OCI-LY7 (cell line): ENCODE measurements at regions not wholly inside any gene's neighbourhood (a gene's known extent, or its start where the extent isn't known, plus 50 kb on each side); places are given as distances from the start of the nearest gene placed in this dataset.

ENCODE experiments used
- BruUV-seq: library from RNA; stranded (reverse); fragments of 400-500 nt; replicated peaks from 2 replicates; lab custom pipeline; 2021; lab: Mats Ljungman, UMichigan
- CTCF ChIA-PET: fragments of 300-600 bp; sonication (Branson Sonifier 250); formaldehyde crosslinking; loops from one replicate; lab custom pipeline; 2022; ENCODE audit warnings: antibody characterized with exemption; ENCODE audit not compliant: unreplicated experiment; lab: Charles Lee
- POLR2A ChIA-PET: fragments of 300-600 bp; sonication (Branson Sonifier 250); formaldehyde crosslinking; loops from one replicate; lab custom pipeline; 2022; ENCODE audit warnings: antibody characterized with exemption; lab: Charles Lee
- DNase-seq: peaks from one replicate; pipeline ENCODE4 v3.0.0-alpha.2; 2015; ENCODE audit warnings: low spot score
- H2AFZ ChIP-seq: fragments of 200-600 bp; sonication (generic), shearing (Covaris generic); 2 replicates; pipeline ENCODE4 v1.6.1; 2014; ENCODE audit warnings: mild to moderate bottlenecking, antibody characterized with exemption, low read length, moderate library complexity
- H3K27ac ChIP-seq: fragments of 200-600 bp; sonication (generic); 2 replicates; pipeline ENCODE4 v1.5.1; 2014; ENCODE audit warnings: mixed run types, low read depth, mild to moderate bottlenecking, moderate library complexity, low read length, inconsistent platforms; ENCODE audit not compliant: poor library complexity, severe bottlenecking
- H3K36me3 ChIP-seq: fragments of 200-600 bp; sonication (generic); 2 replicates; pipeline ENCODE4 v1.6.1; 2014; ENCODE audit warnings: mild to moderate bottlenecking, antibody characterized with exemption, low read length, moderate library complexity, mixed read lengths; ENCODE audit not compliant: insufficient read depth
- H3K4me1 ChIP-seq: fragments of 200-600 bp; sonication (generic); 2 replicates; pipeline ENCODE4 v1.5.1; 2014; ENCODE audit warnings: mild to moderate bottlenecking, low read length; ENCODE audit not compliant: insufficient read depth, poor library complexity, severe bottlenecking
- H3K4me2 ChIP-seq: fragments of 200-600 bp; sonication (generic); 2 replicates; pipeline ENCODE4 v1.6.1; 2014; ENCODE audit warnings: mild to moderate bottlenecking, low read length
- H3K4me3 ChIP-seq: fragments of 200-600 bp; sonication (generic); 2 replicates; pipeline ENCODE4 v1.5.1; 2014; ENCODE audit warnings: mild to moderate bottlenecking, low read depth, low read length; ENCODE audit not compliant: poor library complexity, severe bottlenecking
- H3K79me2 ChIP-seq: fragments of 200-600 bp; sonication (generic); 2 replicates; pipeline ENCODE4 v1.6.1; 2016; ENCODE audit warnings: low read depth, mild to moderate bottlenecking, low read length, moderate library complexity, mixed read lengths; ENCODE audit not compliant: insufficient read depth
- H3K9me2 ChIP-seq: fragments of 200-600 bp; sonication (generic); 2 replicates; pipeline ENCODE4 v1.6.1; 2016; ENCODE audit warnings: mild to moderate bottlenecking, low read length, mixed read lengths; ENCODE audit not compliant: insufficient read depth
- H3K9me3 ChIP-seq: fragments of 200-600 bp; sonication (generic); 2 replicates; pipeline ENCODE4 v1.6.1; 2014; ENCODE audit warnings: mild to moderate bottlenecking, mixed run types, low read length, mixed read lengths
- H4K20me1 ChIP-seq: fragments of 200-600 bp; sonication (generic); 2 replicates; pipeline ENCODE4 v1.6.1; 2014; ENCODE audit warnings: mild to moderate bottlenecking, antibody characterized with exemption, low read length, moderate library complexity, mixed read lengths; ENCODE audit not compliant: insufficient read depth
- EZH2phosphoT487 ChIP-seq: fragments of 200-600 bp; sonication (generic); IDR thresholded peaks from 2 replicates; pipeline ENCODE4 v1.6.1; 2018; ENCODE audit warnings: low read depth, borderline replicate concordance, mild to moderate bottlenecking, mixed run types, antibody characterized with exemption, low read length, moderate library complexity, mixed read lengths
- intact Hi-C: fragments of 100-400 bp; cut with micrococcal nuclease; formaldehyde crosslinking; loops from one replicate; pipeline ENCODE4 v1.10.0; 2022; ENCODE audit not compliant: unreplicated experiment
- TF ChIP-seq, protein P1 (sequence below): fragments of 200-600 bp; sonication (generic); conservative IDR thresholded peaks from 2 replicates; pipeline ENCODE4 v1.5.1; 2014; ENCODE audit warnings: mild to moderate bottlenecking, antibody characterized with exemption, low read length, moderate library complexity, mixed read lengths

DNA sequence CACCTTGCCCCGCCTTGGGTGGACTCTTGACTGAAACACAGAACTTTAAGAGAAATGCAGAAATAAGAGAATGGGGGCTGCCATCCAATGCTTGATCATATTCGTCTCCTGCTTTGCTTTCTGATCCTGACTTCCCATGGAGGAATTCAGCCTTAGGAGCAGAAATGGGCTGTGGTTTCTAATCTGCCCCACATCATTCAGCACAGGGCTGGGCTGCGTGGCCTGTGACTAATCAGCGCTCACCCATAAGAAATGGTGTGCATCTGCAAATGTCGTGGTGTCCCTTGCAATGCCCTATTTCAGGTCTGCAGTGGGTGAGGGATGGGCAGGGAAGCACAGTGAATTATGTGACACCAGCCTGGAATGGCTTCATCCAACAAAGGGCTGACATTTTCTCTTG lies 60.7 kb upstream of the URI1 start:
- no peak for DNase-seq
- TF ChIP-seq EZH2phosphoT487 = no peak
- TF ChIP-seq, protein P1, sequence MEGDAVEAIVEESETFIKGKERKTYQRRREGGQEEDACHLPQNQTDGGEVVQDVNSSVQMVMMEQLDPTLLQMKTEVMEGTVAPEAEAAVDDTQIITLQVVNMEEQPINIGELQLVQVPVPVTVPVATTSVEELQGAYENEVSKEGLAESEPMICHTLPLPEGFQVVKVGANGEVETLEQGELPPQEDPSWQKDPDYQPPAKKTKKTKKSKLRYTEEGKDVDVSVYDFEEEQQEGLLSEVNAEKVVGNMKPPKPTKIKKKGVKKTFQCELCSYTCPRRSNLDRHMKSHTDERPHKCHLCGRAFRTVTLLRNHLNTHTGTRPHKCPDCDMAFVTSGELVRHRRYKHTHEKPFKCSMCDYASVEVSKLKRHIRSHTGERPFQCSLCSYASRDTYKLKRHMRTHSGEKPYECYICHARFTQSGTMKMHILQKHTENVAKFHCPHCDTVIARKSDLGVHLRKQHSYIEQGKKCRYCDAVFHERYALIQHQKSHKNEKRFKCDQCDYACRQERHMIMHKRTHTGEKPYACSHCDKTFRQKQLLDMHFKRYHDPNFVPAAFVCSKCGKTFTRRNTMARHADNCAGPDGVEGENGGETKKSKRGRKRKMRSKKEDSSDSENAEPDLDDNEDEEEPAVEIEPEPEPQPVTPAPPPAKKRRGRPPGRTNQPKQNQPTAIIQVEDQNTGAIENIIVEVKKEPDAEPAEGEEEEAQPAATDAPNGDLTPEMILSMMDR = no peak
- Histone ChIP-seq H3K79me2 (no peaks in the 10 kb centered on the region), H3K27ac (no peak overlapping the region), H3K36me3 (no peaks in the 10 kb centered on the region), H3K9me3 (no peaks in the 10 kb centered on the region), H2AFZ (no peak overlapping the region), H3K4me3 (no peak overlapping the region), H3K9me2 (no peaks in the 10 kb centered on the region), H4K20me1 (no peaks in the 10 kb centered on the region), H3K4me2 (no peak overlapping the region), H3K4me1 (no peaks in the 10 kb centered on the region)
- no TSS peak for BruUV-seq
- ChIA-PET POLR2A (interaction anchor here (0.5 kb wide), 1 partner anchor 389 kb away, joined by 3 read pairs; no protein-coding TSS in a partner anchor), CTCF (interaction anchor here (0.7 kb wide), 1 partner anchor 165 kb away, joined by 3 read pairs; no protein-coding TSS in a partner anchor)
- intact Hi-C loops = no loop called here

DNA sequence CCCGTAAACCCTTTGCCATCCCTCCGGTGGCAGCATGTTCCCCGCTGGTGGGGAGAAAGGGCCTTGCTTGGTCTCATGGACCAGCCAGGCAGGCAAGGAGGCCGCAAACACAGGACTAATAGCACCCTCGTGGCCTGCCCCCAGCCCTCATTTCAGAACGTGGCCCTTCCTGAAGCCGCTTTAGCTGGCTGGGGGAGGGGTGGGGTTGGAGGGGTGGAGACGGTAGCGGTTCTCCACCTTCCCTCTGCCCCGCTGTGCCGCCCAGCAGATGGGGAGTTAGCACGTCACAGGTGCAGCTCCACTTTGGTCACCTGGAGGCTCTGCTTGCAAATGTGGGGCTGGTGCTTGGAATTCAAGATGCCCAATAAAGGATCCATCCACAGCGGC lies 59.3 kb upstream of the URI1 start:
- Histone ChIP-seq H3K4me1 (no peaks in the 10 kb centered on the region), H3K9me3 (no peaks in the 10 kb centered on the region), H4K20me1 (no peaks in the 10 kb centered on the region), H3K27ac (no peak overlapping the region), H3K36me3 (no peaks in the 10 kb centered on the region), H2AFZ (no peak overlapping the region), H3K4me2 (no peak overlapping the region), H3K79me2 (no peaks in the 10 kb centered on the region), H3K4me3 (no peak overlapping the region), H3K9me2 (no peaks in the 10 kb centered on the region)
- ChIA-PET CTCF (no interaction called here), POLR2A (interaction anchor here (0.6 kb wide), 1 partner anchor 15 kb away, joined by 5 read pairs; no protein-coding TSS in a partner anchor)
- TF ChIP-seq EZH2phosphoT487 = no peak
- TF ChIP-seq, protein P1 = no peak
- no peak for DNase-seq
- intact Hi-C loops = no loop called here
- BruUV-seq = no TSS peak

DNA sequence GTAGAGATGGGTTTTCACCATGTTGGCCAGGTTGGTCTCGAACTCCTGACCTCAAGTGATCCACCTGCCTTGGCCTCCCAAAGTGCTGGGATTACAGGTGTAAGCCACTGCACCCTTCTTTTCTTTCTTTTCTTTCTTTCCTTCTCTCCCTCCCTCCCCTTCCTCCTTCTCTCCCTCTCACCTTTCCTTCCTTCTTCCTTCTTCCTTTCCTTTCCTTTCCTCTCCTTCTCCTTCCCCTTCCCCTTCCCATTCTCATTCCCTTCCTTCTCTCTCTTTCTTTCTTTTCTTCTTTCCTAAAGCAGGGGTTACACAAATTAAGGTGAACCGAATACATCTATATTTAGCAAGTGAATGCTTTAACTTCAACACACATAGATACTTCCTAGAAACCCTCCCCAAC lies 58.0 kb upstream of the URI1 start:
- Histone ChIP-seq H3K4me3 (no peak overlapping the region), H4K20me1 (no peaks in the 10 kb centered on the region), H3K4me1 (no peaks in the 10 kb centered on the region), H3K79me2 (no peaks in the 10 kb centered on the region), H3K27ac (no peak overlapping the region), H3K9me3 (no peaks in the 10 kb centered on the region), H3K9me2 (no peaks in the 10 kb centered on the region), H2AFZ (no peak overlapping the region), H3K36me3 (no peaks in the 10 kb centered on the region), H3K4me2 (no peak overlapping the region)
- BruUV-seq = no TSS peak
- ChIA-PET POLR2A (no interaction called here), CTCF (no interaction called here)
- intact Hi-C loops = no loop called here
- no peak for DNase-seq
- TF ChIP-seq EZH2phosphoT487 = no peak
- TF ChIP-seq, protein P1 = no peak
